ENCODE measurements at regions not wholly inside any gene's neighbourhood (a gene's known extent, or its start where the extent isn't known, plus 50 kb on each side); places are given as distances from the start of the nearest gene placed in this dataset.
"Not testable (repeated sequence)": the region's sequence is repeated elsewhere in the genome, so short reads cannot be mapped to it uniquely, and the experiment has no call there.

GRCh38 chr5:90338712-90339372 is 70.7 kb downstream of the CETN3 start:
- no peak for DNase-seq (ENCODE audit: low read depth in 2 of 3, low spot score in 2 of 3)

- no peak for DNase-seq (ENCODE audit: low read depth in 2 of 3, low spot score in 2 of 3)
Measured at GRCh38 chr5:90337449-90338052, 72.0 kb downstream of the CETN3 start.

GRCh38 chr5:90336752-90337151 is 72.8 kb downstream of the CETN3 start:
- no peak for DNase-seq (ENCODE audit: low read depth in 2 of 3, low spot score in 2 of 3)

GRCh38 chr5:90334741-90335140 is 74.8 kb downstream of the CETN3 start:
- DNase-seq (ENCODE audit: low read depth in 2 of 3, low spot score in 2 of 3) = no peak

GRCh38 chr5:90329911-90330310 is 79.6 kb downstream of the CETN3 start:
- DNase-seq (ENCODE audit: low read depth in 2 of 3, low spot score in 2 of 3) = no peak

GRCh38 chr5:90326995-90327394 is 82.6 kb downstream of the CETN3 start:
- no peak for DNase-seq (ENCODE audit: low read depth in 2 of 3, low spot score in 2 of 3)

- DNase-seq (ENCODE audit: low read depth in 2 of 3, low spot score in 2 of 3) = no peak
Measured at GRCh38 chr5:90325093-90325492, 84.5 kb downstream of the CETN3 start.

- not testable (repeated sequence) for DNase-seq (ENCODE audit: low read depth in 2 of 3, low spot score in 2 of 3)
Measured at GRCh38 chr5:90320348-90320747, 89.2 kb downstream of the CETN3 start.

- DNase-seq (ENCODE audit: low read depth in 2 of 3, low spot score in 2 of 3) = no peak
Measured at GRCh38 chr5:90312027-90312426, 97.5 kb downstream of the CETN3 start.

GRCh38 chr5:90311401-90311800 is 98.2 kb downstream of the CETN3 start:
- no peak for DNase-seq (ENCODE audit: low read depth in 2 of 3, low spot score in 2 of 3)

- DNase-seq (ENCODE audit: low read depth in 2 of 3, low spot score in 2 of 3) = no peak
Measured at GRCh38 chr5:90308787-90309585, 100.6 kb downstream of the CETN3 start.

GRCh38 chr5:90307782-90308181 is 101.8 kb downstream of the CETN3 start:
- no peak for DNase-seq (ENCODE audit: low read depth in 2 of 3, low spot score in 2 of 3)

GRCh38 chr5:90307322-90307721 is 102.2 kb downstream of the CETN3 start:
- DNase-seq (ENCODE audit: low read depth in 2 of 3, low spot score in 2 of 3) = no peak

- no peak for DNase-seq (ENCODE audit: low read depth in 2 of 3, low spot score in 2 of 3)
Measured at GRCh38 chr5:90306613-90307012, 102.9 kb downstream of the CETN3 start.

GRCh38 chr5:90305041-90305720 is 104.4 kb downstream of the CETN3 start:
- no peak for DNase-seq (ENCODE audit: low read depth in 2 of 3, low spot score in 2 of 3)

- DNase-seq (ENCODE audit: low read depth in 2 of 3, low spot score in 2 of 3) = no peak
Measured at GRCh38 chr5:90301248-90301647, 108.3 kb downstream of the CETN3 start.

GRCh38 chr5:90297045-90297764 is 112.4 kb downstream of the CETN3 start:
- DNase-seq (ENCODE audit: low read depth in 2 of 3, low spot score in 2 of 3) = no peak

- DNase-seq (ENCODE audit: low read depth in 2 of 3, low spot score in 2 of 3) = no peak
Measured at GRCh38 chr5:90294604-90295003, 115.0 kb downstream of the CETN3 start.

GRCh38 chr5:90293931-90294330 is 115.6 kb downstream of the CETN3 start:
- DNase-seq (ENCODE audit: low read depth in 2 of 3, low spot score in 2 of 3) = no peak

- no peak for DNase-seq (ENCODE audit: low read depth in 2 of 3, low spot score in 2 of 3)
Measured at GRCh38 chr5:90290648-90291047, 118.9 kb downstream of the CETN3 start.

GRCh38 chr5:90289837-90290236 is 119.7 kb downstream of the CETN3 start:
- no peak for DNase-seq (ENCODE audit: low read depth in 2 of 3, low spot score in 2 of 3)

Data from activated CD8-positive, alpha-beta memory T cell treated with anti-CD3 and anti-CD28 coated beads for 48 hours (primary cell).